CD4-positive, CD25-positive, alpha-beta regulatory T cell (primary cell): ENCODE measurements at regions not wholly inside any gene's neighbourhood (a gene's known extent, or its start where the extent isn't known, plus 50 kb on each side); places are given as distances from the start of the nearest gene placed in this dataset.

ENCODE experiments used
- ATAC-seq, 2 donors: fragments of 150-1000 bp; cut with Tn5 transposase; one replicate each; pipeline ENCODE4 v1.10.0; 2021; ENCODE audit warnings: low read depth in 2 of 2, moderate number of reproducible peaks in 2 of 2, moderate library complexity in 1 of 2
- DNase-seq, 3 donors: peaks; one replicate each; pipeline versions ENCODE4 v3.0.0 to v3.0.0-alpha.2; 2012 to 2022; ENCODE audit warnings: mixed read lengths in 1 of 3
- H3K27ac ChIP-seq: one replicate; pipeline ENCODE4 v1.7.0; 2013; ENCODE audit warnings: mild to moderate bottlenecking, low read length; ENCODE audit not compliant: insufficient read depth, poor library complexity, severe bottlenecking
- H3K27me3 ChIP-seq: one replicate; pipeline ENCODE4 v1.7.0; 2013; ENCODE audit warnings: low read length; ENCODE audit not compliant: control insufficient read depth, insufficient read depth
- H3K36me3 ChIP-seq: one replicate; pipeline ENCODE4 v1.7.0; 2013; ENCODE audit warnings: mild to moderate bottlenecking, low read length, moderate library complexity; ENCODE audit not compliant: control insufficient read depth, insufficient read depth
- H3K4me1 ChIP-seq: 2 replicates; pipeline ENCODE4 v1.7.0; 2013; ENCODE audit warnings: mild to moderate bottlenecking, low read length; ENCODE audit not compliant: insufficient read depth, control insufficient read depth, poor library complexity, severe bottlenecking
- H3K4me3 ChIP-seq: one replicate; pipeline ENCODE4 v1.7.0; 2013; ENCODE audit warnings: low read depth, mild to moderate bottlenecking, low read length, moderate library complexity
- H3K9me3 ChIP-seq, 2 experiments: 1 replicate in 1 of 2; 2 replicates in 1 of 2; pipeline ENCODE4 v1.7.0; 2013; ENCODE audit warnings: low read length in 2 of 2, mild to moderate bottlenecking in 1 of 2, moderate library complexity in 1 of 2; ENCODE audit not compliant: control insufficient read depth in 2 of 2
- H3K27ac Mint-ChIP-seq, 3 donors: one replicate each; pipeline ENCODE4 v1.8.0; 2020 to 2022; ENCODE audit warnings: mild to moderate bottlenecking in 3 of 3, mixed read lengths in 3 of 3, moderate library complexity in 2 of 3
- H3K27me3 Mint-ChIP-seq: one replicate; pipeline ENCODE4 v1.8.0; 2022; ENCODE audit warnings: mild to moderate bottlenecking, mixed read lengths
- H3K36me3 Mint-ChIP-seq: one replicate; pipeline ENCODE4 v1.8.0; 2020; ENCODE audit warnings: mixed read lengths
- H3K4me1 Mint-ChIP-seq, 4 donors: one replicate each; pipeline ENCODE4 v1.8.0; 2020 to 2022; ENCODE audit warnings: mixed read lengths in 4 of 4, mild to moderate bottlenecking in 1 of 4
- H3K4me3 Mint-ChIP-seq, 4 donors: one replicate each; pipeline ENCODE4 v1.8.0; 2020 to 2022; ENCODE audit warnings: mild to moderate bottlenecking in 4 of 4, mixed read lengths in 4 of 4, moderate library complexity in 3 of 4
- H3K9me3 Mint-ChIP-seq, 7 donors: one replicate each; pipeline ENCODE4 v1.8.0; 2020 to 2022; ENCODE audit warnings: mixed read lengths in 7 of 7, mild to moderate bottlenecking in 3 of 7, moderate library complexity in 2 of 7

DNA sequence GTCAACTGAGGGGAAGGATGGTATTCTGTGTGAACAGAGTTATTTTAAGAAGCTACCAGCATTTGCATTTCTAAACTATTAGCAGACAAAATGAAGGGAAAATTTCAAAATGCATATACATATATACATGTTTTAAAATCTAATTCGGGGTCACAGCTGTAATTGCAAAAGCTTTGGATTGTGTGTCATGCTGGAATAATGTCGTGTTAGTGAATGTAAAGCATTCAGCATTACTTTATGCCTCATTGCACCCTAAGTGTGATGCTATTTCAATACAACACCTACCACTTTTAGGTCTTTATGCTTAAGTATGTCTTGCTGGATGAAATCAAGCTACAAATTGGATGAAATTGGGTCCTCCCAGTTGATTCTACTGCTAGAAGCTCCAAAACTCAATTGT, 687.6 kb upstream of the MEF2C start:
- Histone ChIP-seq H3K36me3 (no peaks in the 10 kb centered on the region), H3K4me3 (no peak overlapping the region), H3K27ac (no peak overlapping the region), H3K9me3 (no peaks in the 10 kb centered on the region), H3K27me3 (no peaks in the 10 kb centered on the region), H3K4me1 (no peaks in the 10 kb centered on the region)
- Mint-ChIP-seq H3K4me1 (no peaks in the 10 kb centered on the region), H3K4me3 (no peak overlapping the region), H3K9me3 (peaks cover 0 to 8% (median 0%) of the 10 kb centered on the region in 7 donors), H3K27me3 (no peaks in the 10 kb centered on the region), H3K36me3 (no peaks in the 10 kb centered on the region), H3K27ac (no peak overlapping the region)
- DNase-seq = no peak
- no peak for ATAC-seq

DNA sequence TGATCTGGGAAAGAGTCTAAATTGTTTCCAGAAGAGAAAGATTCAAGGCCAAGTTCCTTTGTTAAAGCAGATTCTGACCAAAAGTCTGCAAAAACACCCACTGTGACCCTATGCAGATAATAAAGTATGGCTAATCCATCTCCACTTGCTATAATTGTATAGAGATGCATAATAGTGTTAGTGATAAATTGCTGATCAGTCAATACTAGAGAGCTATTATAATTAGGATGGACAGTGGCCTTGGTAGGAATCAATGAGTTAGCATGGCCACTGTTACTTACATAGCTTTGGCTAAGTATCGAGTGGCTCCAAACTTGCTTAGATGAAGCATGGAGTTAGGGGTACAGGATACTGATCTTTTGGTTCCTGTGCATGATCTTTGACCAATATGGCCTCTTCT, 683.4 kb upstream of the MEF2C start:
- no peaks in the 10 kb centered on the region for H3K36me3 ChIP-seq
- ATAC-seq (no peak), DNase-seq (no peak)
- no peaks in the 10 kb centered on the region for H3K36me3 Mint-ChIP-seq
- no peak overlapping the region for H3K27ac ChIP-seq
- H3K4me1 ChIP-seq = no peaks in the 10 kb centered on the region
- H3K9me3 ChIP-seq = no peaks in the 10 kb centered on the region
- no peak overlapping the region for H3K27ac Mint-ChIP-seq
- H3K4me3 ChIP-seq = no peak overlapping the region
- no peak overlapping the region for H3K4me3 Mint-ChIP-seq
- peaks cover 0 to 8% (median under 1%) of the 10 kb centered on the region in 7 donors for H3K9me3 Mint-ChIP-seq
- no peaks in the 10 kb centered on the region for H3K27me3 Mint-ChIP-seq
- no peaks in the 10 kb centered on the region for H3K27me3 ChIP-seq
- no peaks in the 10 kb centered on the region for H3K4me1 Mint-ChIP-seq

DNA sequence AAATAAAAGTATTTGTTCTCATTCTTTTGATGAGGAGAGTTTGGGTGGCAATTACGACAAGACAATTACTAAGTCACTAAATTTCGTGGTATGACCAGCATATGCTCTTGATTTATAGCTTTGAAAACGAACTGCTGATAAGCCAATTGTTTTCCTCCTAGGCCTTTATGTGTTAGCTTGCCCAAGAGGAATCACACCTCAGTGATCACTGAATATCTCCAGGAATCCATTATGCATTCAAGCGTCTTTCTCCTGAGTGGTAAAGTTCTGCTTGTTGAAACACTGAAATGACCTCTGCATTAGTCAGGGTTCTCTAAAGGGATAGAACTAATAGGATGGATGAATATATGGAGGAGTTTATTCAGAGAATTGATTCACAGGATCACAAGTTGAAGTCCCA, 677.7 kb upstream of the MEF2C start:
- no peaks in the 10 kb centered on the region for H3K4me1 ChIP-seq
- peaks cover 0 to 4% (median 1%) of the 10 kb centered on the region in 7 donors for H3K9me3 Mint-ChIP-seq
- H3K27me3 Mint-ChIP-seq = no peaks in the 10 kb centered on the region
- no peaks in the 10 kb centered on the region for H3K27me3 ChIP-seq
- no peak overlapping the region for H3K27ac ChIP-seq
- no peak overlapping the region for H3K4me3 ChIP-seq
- H3K36me3 ChIP-seq = no peaks in the 10 kb centered on the region
- H3K4me3 Mint-ChIP-seq = no peak overlapping the region
- no peaks in the 10 kb centered on the region for H3K9me3 ChIP-seq
- H3K36me3 Mint-ChIP-seq = no peaks in the 10 kb centered on the region
- no peaks in the 10 kb centered on the region for H3K4me1 Mint-ChIP-seq
- no peak for ATAC-seq
- no peak for DNase-seq
- no peak overlapping the region for H3K27ac Mint-ChIP-seq

DNA sequence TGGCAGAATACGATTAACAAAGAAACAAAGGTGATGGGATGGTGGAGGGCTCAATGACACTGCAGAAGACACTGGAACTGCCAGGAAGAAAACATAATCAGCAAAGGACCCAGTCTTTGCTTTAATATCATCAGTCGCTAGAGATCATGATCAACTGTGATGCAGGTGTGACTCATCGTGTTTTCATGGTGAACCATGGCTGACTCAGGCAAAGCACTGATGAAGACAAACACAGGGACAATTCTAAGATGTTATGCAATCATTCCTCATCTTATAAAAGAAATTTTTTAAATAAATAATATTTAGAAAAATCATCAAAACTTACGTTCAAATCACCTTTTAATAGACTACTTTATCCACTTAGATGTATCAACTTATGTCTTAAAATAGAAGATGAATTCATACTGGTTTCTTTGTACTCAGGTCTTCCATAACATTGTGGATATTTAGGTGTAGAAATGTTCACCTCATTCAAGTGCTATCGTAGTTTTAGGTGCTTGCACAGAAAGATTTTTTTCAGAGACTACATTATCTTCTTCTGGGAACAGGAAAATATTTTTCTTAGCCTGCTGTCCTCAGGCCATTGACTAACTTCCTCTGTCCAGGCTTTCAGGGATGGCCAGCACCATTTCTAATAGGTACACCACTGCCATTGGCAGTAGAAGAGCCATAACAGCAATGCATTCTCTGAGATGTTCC, 673.4 kb upstream of the MEF2C start:
- ATAC-seq (no peak), DNase-seq (no peak)
- Mint-ChIP-seq H3K4me1 (no peaks in the 10 kb centered on the region), H3K27me3 (no peaks in the 10 kb centered on the region), H3K4me3 (no peak overlapping the region), H3K27ac (no peak overlapping the region), H3K9me3 (peaks cover 0 to 11% (median 3%) of the 10 kb centered on the region in 7 donors), H3K36me3 (no peaks in the 10 kb centered on the region)
- H3K27ac ChIP-seq = no peak overlapping the region
- H3K27me3 ChIP-seq = no peaks in the 10 kb centered on the region
- no peak overlapping the region for H3K4me3 ChIP-seq
- H3K4me1 ChIP-seq = no peaks in the 10 kb centered on the region
- no peaks in the 10 kb centered on the region for H3K9me3 ChIP-seq
- H3K36me3 ChIP-seq = no peaks in the 10 kb centered on the region

DNA sequence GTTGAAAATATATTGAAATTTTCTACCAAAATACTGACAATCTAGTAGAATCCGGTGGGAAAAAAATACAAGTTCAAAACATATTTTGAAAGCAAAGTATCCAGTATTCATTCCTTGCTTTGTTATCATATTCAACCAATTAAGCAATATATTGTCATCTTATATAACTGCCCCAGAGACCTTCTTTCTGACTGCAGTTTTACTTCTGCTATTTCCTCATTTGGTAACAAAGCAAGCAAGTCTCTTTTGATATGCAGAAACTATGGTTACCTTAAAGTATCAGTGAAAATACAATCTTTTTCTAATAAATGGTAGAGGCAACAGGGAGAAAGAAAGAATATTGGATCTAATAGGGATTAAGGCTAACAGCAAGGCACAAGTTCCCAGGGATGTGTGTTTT, 663.7 kb upstream of the MEF2C start:
- no peaks in the 10 kb centered on the region for H3K27me3 Mint-ChIP-seq
- H3K36me3 Mint-ChIP-seq = no peaks in the 10 kb centered on the region
- H3K4me1 Mint-ChIP-seq = no peaks in the 10 kb centered on the region

DNA sequence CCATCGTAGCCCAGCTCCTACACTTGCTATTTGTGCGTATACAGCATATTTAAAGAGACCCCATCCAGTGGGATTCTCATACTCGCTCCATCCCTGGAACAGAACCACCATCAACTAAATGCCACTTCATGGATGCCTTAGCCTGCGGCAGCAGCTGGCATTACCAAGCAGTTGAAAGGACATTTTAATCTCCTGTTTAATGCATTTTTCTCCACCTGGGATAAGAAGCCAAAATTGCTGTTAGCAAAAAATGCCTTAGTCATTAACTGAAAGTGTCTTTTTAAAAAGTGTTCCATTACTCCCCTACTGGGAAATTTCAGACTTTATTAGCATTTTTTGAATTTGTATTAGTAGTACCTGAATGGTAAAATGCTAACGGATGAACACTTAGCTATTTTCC, 662.6 kb upstream of the MEF2C start:
- peaks cover 0 to 5% (median 0%) of the 10 kb centered on the region in 7 donors for H3K9me3 Mint-ChIP-seq
- H3K4me3 Mint-ChIP-seq = no peak overlapping the region
- Histone ChIP-seq H3K36me3 (no peaks in the 10 kb centered on the region), H3K9me3 (no peaks in the 10 kb centered on the region), H3K27ac (no peak overlapping the region), H3K4me1 (no peaks in the 10 kb centered on the region), H3K27me3 (no peaks in the 10 kb centered on the region), H3K4me3 (no peak overlapping the region)
- no peaks in the 10 kb centered on the region for H3K36me3 Mint-ChIP-seq
- DNase-seq (no peak), ATAC-seq (no peak)
- H3K27me3 Mint-ChIP-seq = no peaks in the 10 kb centered on the region
- H3K4me1 Mint-ChIP-seq = no peaks in the 10 kb centered on the region
- H3K27ac Mint-ChIP-seq = no peak overlapping the region

More for the DNA sequence above, 663.7 kb upstream of the MEF2C start:
- Histone ChIP-seq H3K4me3 (no peak overlapping the region), H3K36me3 (no peaks in the 10 kb centered on the region), H3K4me1 (no peaks in the 10 kb centered on the region), H3K27ac (no peak overlapping the region), H3K9me3 (no peaks in the 10 kb centered on the region), H3K27me3 (no peaks in the 10 kb centered on the region)
- no peak for ATAC-seq
- no peak for DNase-seq
- H3K4me3 Mint-ChIP-seq = no peak overlapping the region
- H3K27ac Mint-ChIP-seq = no peak overlapping the region
- H3K9me3 Mint-ChIP-seq = peaks cover 0 to 5% (median 0%) of the 10 kb centered on the region in 7 donors

DNA sequence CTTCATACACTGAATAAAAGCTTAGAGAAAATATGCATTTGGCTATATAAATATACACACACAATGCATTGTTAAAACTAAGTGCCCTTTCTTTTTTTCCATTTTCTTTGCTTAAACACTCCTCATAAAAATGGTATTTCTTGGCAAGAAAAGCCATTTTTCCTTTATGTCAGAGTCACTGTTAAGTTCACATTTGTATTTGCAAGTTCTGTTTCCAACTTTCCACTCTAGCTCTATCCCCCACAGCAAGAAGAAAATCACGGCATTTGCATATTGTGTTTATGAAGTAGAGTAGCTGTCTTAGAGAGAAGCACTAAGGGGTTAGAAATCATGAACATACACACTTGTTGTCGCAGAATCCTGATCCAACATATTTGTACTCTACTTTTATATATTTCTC, 662.1 kb upstream of the MEF2C start:
- Mint-ChIP-seq H3K4me1 (no peaks in the 10 kb centered on the region), H3K27me3 (no peaks in the 10 kb centered on the region), H3K27ac (no peak overlapping the region), H3K9me3 (peaks cover 0 to 5% (median 0%) of the 10 kb centered on the region in 7 donors), H3K36me3 (no peaks in the 10 kb centered on the region), H3K4me3 (no peak overlapping the region)
- H3K36me3 ChIP-seq = no peaks in the 10 kb centered on the region
- ATAC-seq (no peak), DNase-seq (no peak)
- no peaks in the 10 kb centered on the region for H3K27me3 ChIP-seq
- H3K4me3 ChIP-seq = no peak overlapping the region
- no peaks in the 10 kb centered on the region for H3K4me1 ChIP-seq
- no peaks in the 10 kb centered on the region for H3K9me3 ChIP-seq
- H3K27ac ChIP-seq = no peak overlapping the region

DNA sequence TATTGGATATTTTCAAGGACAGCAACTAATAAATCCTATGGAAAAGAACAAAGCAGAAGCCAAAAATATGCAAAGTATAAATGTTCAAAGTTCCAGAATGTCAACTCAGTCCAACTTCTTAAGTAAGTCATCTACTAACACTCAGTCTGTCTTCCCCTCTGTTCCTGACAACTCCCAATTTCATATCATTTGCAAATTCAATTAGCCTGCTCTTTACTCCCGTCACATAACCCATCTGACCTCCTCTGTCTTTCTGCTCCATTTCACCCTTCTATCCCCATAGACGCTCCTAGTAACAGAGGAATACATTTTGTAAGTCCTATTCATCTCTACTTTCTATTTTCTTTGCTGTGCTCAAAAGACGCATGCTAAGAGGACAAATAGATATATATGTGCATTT, 659.8 kb upstream of the MEF2C start:
- H3K4me3 ChIP-seq = no peak overlapping the region
- H3K36me3 ChIP-seq = no peaks in the 10 kb centered on the region
- ATAC-seq (no peak), DNase-seq (no peak)
- H3K27me3 ChIP-seq = no peaks in the 10 kb centered on the region
- Mint-ChIP-seq H3K27me3 (no peaks in the 10 kb centered on the region), H3K9me3 (peaks cover 0 to 5% (median 0%) of the 10 kb centered on the region in 7 donors), H3K27ac (no peak overlapping the region), H3K36me3 (no peaks in the 10 kb centered on the region), H3K4me3 (no peak overlapping the region), H3K4me1 (no peaks in the 10 kb centered on the region)
- H3K9me3 ChIP-seq = no peaks in the 10 kb centered on the region
- H3K4me1 ChIP-seq = no peaks in the 10 kb centered on the region
- no peak overlapping the region for H3K27ac ChIP-seq
